Coronary artery (tissue), 2 donors: ENCODE measurements at regions not wholly inside any gene's neighbourhood (a gene's known extent, or its start where the extent isn't known, plus 50 kb on each side); places are given as distances from the start of the nearest gene placed in this dataset.

Experiments
- DNase-seq: peaks from one replicate; pipeline ENCODE4 v3.0.0-alpha.2; 2017; ENCODE audit warnings: low spot score
- H3K27ac ChIP-seq, 2 donors: fragments of 200-600 bp; sonication (generic); one replicate each; pipeline ENCODE4 v1.5.1; 2016 to 2019
- H3K4me3 ChIP-seq: fragments of 200-600 bp; sonication (generic); 2 replicates; pipeline ENCODE4 v1.5.1; 2016; ENCODE audit warnings: mild to moderate bottlenecking, moderate library complexity
- CTCF ChIP-seq: fragments of 200-600 bp; sonication (generic); IDR thresholded peaks from one replicate; pipeline ENCODE4 v1.5.1; 2019; ENCODE audit warnings: antibody characterized with exemption

GRCh38 chr5:56612353-56612752 is 203.0 kb upstream of the MAP3K1 start:
- Histone ChIP-seq H3K4me3 (no peak overlapping the region), H3K27ac (no peak overlapping the region)
- no peak for DNase-seq
- no peak for TF ChIP-seq CTCF

DNA sequence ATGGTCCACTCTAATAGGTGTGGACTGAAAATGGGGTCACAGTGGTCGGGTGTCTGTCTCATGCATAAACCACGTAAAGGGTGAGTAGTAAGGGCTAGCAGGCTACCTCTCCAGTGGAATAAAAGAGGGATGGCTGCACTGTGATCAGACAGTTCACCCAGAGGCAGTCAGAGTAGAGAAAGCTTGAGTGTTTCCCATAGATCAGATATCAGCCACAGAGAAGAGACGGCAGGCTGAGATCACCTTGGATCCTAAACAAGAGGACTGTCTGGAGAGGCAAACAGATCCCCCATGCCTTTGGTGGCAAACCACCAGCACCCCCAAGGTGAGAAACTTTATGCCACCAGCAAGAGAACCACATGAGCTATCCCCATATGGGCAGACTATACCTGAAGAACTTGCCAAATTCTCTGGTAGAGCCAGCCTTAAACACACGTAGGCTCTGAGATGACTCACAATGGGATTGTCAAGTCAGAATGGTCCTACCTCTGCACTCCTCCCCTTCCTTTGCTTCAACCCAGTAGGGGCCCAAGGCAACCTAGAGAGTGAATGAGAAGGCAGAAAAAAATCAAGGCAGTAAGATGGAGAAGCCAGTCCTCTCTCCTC is 205.2 kb upstream of the MAP3K1 start:
- no peak for DNase-seq
- Histone ChIP-seq H3K4me3 (no peak overlapping the region), H3K27ac (no peak overlapping the region)
- no peak for TF ChIP-seq CTCF

DNA sequence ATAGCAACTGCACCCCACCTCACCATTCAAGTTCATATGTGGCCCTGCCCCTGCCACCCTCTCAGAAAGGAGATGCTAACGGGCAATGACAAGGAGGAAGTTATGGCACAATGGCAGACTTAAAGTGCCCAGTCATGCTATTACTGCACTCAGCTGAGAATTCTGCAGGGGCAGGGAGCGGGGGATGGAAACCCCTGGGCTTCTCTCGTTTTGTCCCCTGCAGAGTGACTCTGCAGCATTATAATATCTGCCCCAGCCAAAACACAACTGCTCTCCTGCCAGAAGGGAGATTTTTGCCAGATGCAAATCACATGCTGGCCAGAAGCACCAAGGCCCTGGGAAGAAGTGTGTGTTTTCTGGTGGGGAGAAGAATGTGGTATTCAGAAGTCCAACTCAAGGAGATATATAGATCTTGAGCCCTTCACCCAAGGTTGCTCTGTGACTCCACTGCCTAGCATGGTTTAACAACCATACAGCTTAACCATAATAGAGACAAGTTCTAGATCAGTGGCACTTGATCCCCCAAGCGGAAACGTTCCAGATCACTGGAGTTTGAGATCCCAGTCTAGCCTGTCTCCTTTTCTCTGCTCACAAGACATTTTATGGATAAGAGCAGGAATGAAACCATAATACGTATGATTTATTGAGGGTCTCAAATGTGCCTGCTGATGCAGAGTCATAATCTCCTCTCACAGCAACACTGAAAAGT is 207.0 kb upstream of the MAP3K1 start:
- no peak for DNase-seq
- Histone ChIP-seq H3K27ac (no peak overlapping the region), H3K4me3 (no peak overlapping the region)
- TF ChIP-seq CTCF: no peak

- DNase-seq: no peak
- no peak overlapping the region for H3K4me3 ChIP-seq
- H3K27ac ChIP-seq: no peak overlapping the region
- TF ChIP-seq CTCF: no peak
These were observed 207.8 kb upstream of the MAP3K1 start for GRCh38 chr5:56607551-56607950.

DNA sequence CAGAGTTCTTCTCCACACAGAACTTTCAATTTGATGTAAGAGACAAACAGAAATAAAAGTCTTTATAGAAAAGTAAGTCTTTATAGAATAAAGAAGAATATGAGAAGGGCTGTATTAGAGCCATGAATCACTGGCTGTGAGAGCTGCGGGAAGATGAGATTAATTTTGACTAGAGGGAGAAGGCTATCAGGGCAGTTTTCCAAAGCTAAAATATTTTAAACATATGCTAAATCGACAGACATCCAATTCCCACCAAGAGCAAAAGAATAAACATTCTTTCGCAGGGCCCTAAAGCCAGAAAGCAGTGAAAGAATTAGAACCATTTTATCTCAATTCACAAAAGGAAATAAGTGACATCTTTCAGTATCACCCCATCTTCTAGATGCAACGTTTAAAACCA is 208.3 kb upstream of the MAP3K1 start:
- DNase-seq: no peak
- TF ChIP-seq CTCF: no peak
- H3K27ac ChIP-seq: no peak overlapping the region
- no peak overlapping the region for H3K4me3 ChIP-seq

DNA sequence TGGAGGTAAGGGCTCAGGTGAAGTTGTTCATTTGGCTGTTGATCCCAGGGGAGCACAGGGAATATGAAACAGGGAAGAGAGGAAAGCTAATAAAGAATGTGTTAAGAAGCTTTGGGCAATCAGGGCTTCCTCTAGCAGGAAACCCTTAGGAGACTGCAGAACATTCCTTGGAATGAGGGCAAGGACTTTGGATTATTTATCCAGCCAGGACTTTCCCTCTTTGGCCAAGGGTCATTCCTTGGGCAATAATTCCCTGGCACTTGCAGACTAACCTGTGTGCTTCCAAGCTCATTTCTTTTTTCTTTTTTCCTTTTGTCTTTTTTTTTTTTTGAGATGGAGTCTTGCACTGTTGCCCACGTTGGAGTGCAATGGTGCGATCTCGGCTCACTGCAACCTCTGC is 209.2 kb upstream of the MAP3K1 start:
- TF ChIP-seq CTCF: no peak
- no peak overlapping the region for H3K27ac ChIP-seq
- no peak overlapping the region for H3K4me3 ChIP-seq
- no peak for DNase-seq

- DNase-seq: no peak
- Histone ChIP-seq H3K4me3 (no peak overlapping the region), H3K27ac (no peak overlapping the region)
- no peak for TF ChIP-seq CTCF
These were observed 210.1 kb upstream of the MAP3K1 start for GRCh38 chr5:56605231-56605630.
